ENCODE measurements at regions not wholly inside any gene's neighbourhood (a gene's known extent, or its start where the extent isn't known, plus 50 kb on each side); places are given as distances from the start of the nearest gene placed in this dataset.

DNA sequence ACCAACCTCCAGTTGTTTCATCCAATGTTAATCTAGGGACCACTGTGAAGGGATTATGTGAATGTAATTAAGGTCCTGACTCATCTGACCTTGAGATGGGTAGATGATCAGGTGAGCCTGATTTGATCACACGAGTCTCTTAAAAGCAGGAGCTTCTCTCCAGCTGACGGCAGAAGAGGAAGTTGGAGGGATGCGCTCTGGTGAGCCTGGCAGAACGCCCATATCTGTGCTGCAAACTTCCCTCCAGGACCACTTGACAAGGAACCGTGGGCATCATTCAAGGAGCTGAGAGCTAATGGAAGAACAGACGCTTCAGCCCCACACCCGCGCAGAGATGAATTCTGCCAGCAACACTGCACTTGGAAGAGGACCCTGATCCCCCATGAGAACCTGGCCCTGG, 642.4 kb downstream of the TNS3 start:
- TF ChIP-seq REST (IDR thresholded peaks at IDR 0.05; ENCODE audit: insufficient read depth in 1 of 2, low read depth in 2 of 2, low read length in 2 of 2) (no peak), POLR2AphosphoS5 (IDR thresholded peaks at IDR 0.05; ENCODE audit: low read depth, low read length) (no peak), TAF1 (IDR thresholded peaks at IDR 0.05; ENCODE audit: borderline replicate concordance, insufficient read depth, low read length) (no peak), SIN3A (IDR thresholded peaks at IDR 0.05; ENCODE audit: borderline replicate concordance, insufficient read depth, low read length) (no peak), FOXP2 (optimal IDR thresholded peaks at IDR 0.05; ENCODE audit: borderline replicate concordance, extremely low read depth, extremely low read length, insufficient read depth) (no peak)

GRCh38 chr7:46939089-46939488, 642.8 kb downstream of the TNS3 start:
- TF ChIP-seq FOXP2 (optimal IDR thresholded peaks at IDR 0.05; ENCODE audit: borderline replicate concordance, extremely low read depth, extremely low read length, insufficient read depth) (no peak), POLR2AphosphoS5 (IDR thresholded peaks at IDR 0.05; ENCODE audit: low read depth, low read length) (no peak), REST (IDR thresholded peaks at IDR 0.05; ENCODE audit: insufficient read depth in 1 of 2, low read depth in 2 of 2, low read length in 2 of 2) (no peak), SIN3A (IDR thresholded peaks at IDR 0.05; ENCODE audit: borderline replicate concordance, insufficient read depth, low read length) (no peak), TAF1 (IDR thresholded peaks at IDR 0.05; ENCODE audit: borderline replicate concordance, insufficient read depth, low read length) (no peak)

DNA sequence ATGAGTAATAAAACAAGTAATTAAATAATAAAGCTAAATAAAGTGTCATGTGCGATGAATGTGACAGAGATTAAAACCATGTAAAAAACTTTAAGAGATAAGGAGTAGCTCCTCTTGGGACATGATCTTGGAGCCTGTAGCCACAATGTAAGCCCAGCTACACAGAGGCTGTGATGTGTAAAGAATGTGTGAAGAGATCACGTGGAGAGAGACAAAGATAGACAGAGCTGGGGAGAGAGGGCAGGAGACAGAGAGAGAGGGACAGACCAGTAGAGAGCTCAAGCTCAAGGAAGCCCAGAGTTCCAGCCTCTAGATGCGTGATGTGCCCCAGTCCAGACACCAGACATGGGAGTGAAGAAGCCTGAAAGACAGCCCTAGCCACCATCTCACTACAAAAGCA, 644.1 kb downstream of the TNS3 start:
- TF ChIP-seq POLR2AphosphoS5 (IDR thresholded peaks at IDR 0.05; ENCODE audit: low read depth, low read length) (no peak), FOXP2 (optimal IDR thresholded peaks at IDR 0.05; ENCODE audit: borderline replicate concordance, extremely low read depth, extremely low read length, insufficient read depth) (no peak), REST (IDR thresholded peaks at IDR 0.05; ENCODE audit: insufficient read depth in 1 of 2, low read depth in 2 of 2, low read length in 2 of 2) (no peak), TAF1 (IDR thresholded peaks at IDR 0.05; ENCODE audit: borderline replicate concordance, insufficient read depth, low read length) (no peak), SIN3A (IDR thresholded peaks at IDR 0.05; ENCODE audit: borderline replicate concordance, insufficient read depth, low read length) (no peak)

DNA sequence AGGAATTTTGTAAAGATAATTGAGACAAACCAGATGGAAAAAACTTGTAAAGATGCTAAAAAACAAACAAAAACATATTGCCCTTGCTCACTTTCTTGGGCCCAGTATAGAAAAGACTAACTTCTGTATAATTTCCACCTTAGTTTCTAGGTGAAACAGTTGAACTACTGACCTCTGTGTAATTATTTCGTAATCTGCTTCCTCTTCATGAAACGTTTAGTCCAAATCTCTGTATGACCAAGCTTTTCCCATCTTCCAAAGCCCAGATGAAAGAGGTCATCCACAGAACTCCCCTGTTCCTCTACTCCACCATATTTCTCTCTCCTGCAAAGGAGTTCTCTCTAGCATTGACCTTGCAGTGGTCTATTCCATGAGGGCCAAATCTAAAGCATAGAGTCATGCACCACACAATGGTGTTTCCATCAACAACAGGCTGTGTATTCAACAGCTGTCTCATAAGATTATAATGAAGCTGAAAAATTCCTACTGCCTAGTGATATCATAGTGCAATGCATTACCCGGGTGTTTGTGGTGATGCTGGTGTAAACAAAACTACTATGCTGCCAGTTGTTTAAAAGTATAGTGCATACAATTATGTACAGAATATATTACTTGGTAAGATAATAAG, 647.6 kb downstream of the TNS3 start:
- TF ChIP-seq FOXP2 (optimal IDR thresholded peaks at IDR 0.05; ENCODE audit: borderline replicate concordance, extremely low read depth, extremely low read length, insufficient read depth) (no peak), TAF1 (IDR thresholded peaks at IDR 0.05; ENCODE audit: borderline replicate concordance, insufficient read depth, low read length) (no peak), POLR2AphosphoS5 (IDR thresholded peaks at IDR 0.05; ENCODE audit: low read depth, low read length) (no peak), SIN3A (IDR thresholded peaks at IDR 0.05; ENCODE audit: borderline replicate concordance, insufficient read depth, low read length) (no peak), REST (IDR thresholded peaks at IDR 0.05; ENCODE audit: insufficient read depth in 1 of 2, low read depth in 2 of 2, low read length in 2 of 2) (no peak)
